Retinal pigment epithelial cell (primary cell): ENCODE measurements at regions not wholly inside any gene's neighbourhood (a gene's known extent, or its start where the extent isn't known, plus 50 kb on each side); places are given as distances from the start of the nearest gene placed in this dataset.
"Not testable (repeated sequence)": the region's sequence is repeated elsewhere in the genome, so short reads cannot be mapped to it uniquely, and the experiment has no call there.

Experiments
- DNase-seq: peaks from one replicate; pipeline ENCODE4 v3.0.0-alpha.2; 2010; ENCODE audit warnings: low read depth
- H3K4me3 ChIP-seq: 2 replicates; pipeline ENCODE4 v1.5.1; 2011; ENCODE audit warnings: mild to moderate bottlenecking, low read length, control low read depth, moderate library complexity
- CTCF ChIP-seq: conservative IDR thresholded peaks from 2 replicates; pipeline ENCODE4 v1.5.1; 2011; ENCODE audit warnings: low read depth, low read length, control low read depth, inconsistent platforms

DNA sequence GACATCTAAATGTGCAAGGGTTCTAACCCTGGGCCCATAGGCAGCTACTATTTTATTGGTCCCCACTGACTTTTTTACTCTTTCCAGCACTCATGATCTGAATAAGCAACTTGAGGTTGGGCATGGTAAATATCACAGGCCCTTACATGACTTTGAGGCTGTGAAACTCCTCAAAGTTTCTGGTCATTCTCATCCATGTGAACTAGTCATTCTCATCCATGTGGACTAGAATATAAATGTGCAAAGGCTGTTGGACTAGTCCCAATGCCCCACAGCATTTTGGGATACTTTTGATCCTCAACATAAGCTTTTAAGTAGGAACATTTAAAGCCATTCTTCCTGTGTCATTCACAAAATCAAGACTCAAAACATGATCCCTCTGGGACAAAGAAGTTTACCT lies 290.7 kb upstream of the PPARGC1A start:
- no peak for DNase-seq
- no peak for TF ChIP-seq CTCF
- no peak overlapping the region for H3K4me3 ChIP-seq

DNA sequence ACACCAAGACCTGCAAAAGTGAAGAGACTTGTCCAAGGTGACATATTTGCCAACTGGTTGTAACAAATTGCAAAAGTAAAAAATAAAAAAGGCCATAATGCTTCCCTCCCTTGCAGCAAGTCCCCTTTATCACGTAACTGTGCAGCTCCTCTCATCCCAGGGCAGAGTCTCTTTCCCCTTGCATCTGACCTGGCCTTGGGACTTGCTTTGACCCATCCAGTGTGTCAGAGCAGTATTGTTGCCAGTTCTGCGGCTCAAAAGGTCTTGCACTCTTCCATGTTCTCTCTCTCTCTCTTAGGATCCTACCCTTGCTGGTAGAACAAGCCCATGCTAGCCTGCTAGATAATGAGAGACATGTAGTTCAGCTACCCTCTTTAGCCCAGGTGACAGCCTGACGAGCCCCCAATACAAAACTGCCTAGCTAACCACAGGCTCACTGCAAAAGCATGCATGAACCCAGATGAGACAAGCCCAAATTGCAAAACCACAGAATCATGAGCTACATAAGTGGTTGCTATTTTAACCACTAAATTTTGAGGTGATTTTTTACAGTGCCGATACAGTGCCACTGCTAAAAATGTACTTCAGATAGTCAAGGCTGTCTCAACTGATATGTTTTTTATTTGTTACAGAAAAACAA lies 289.5 kb upstream of the PPARGC1A start:
- no peak for TF ChIP-seq CTCF
- no peak for DNase-seq
- no peak overlapping the region for H3K4me3 ChIP-seq

DNA sequence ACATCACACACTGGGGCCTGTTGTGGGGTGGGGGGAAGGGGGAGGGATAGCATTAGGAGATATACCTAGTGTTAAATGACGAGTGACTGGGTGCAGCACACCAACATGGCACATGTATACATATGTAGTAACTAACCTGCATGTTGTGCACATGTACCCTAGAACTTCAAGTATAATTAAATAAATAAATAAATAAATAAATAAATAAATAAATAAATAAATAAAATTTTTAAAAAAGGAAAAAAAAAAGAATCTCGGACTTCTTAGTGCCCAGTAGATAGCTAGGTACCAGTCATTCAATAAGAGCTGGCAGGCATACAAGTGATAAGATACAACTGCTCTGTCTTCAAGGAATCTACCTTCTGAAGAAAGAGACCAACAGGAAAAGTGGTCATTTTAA lies 287.6 kb upstream of the PPARGC1A start:
- H3K4me3 ChIP-seq = not testable (repeated sequence)

GRCh38 chr4:24175707-24176106 lies 285.9 kb upstream of the PPARGC1A start:
- no peak overlapping the region for H3K4me3 ChIP-seq
- TF ChIP-seq CTCF = no peak
- DNase-seq = no peak

More for the DNA sequence above, 287.6 kb upstream of the PPARGC1A start:
- not testable (repeated sequence) for DNase-seq

- no peak overlapping the region for H3K4me3 ChIP-seq
- no peak for TF ChIP-seq CTCF
- no peak for DNase-seq
Observed at GRCh38 chr4:24174602-24175001, 284.8 kb upstream of the PPARGC1A start.

GRCh38 chr4:24172406-24172805 lies 282.6 kb upstream of the PPARGC1A start:
- H3K4me3 ChIP-seq = no peak overlapping the region
- DNase-seq = no peak
- TF ChIP-seq CTCF = no peak

- no peak for TF ChIP-seq CTCF
- H3K4me3 ChIP-seq = no peak overlapping the region
- no peak for DNase-seq
Observed at GRCh38 chr4:24169956-24170355, 280.1 kb upstream of the PPARGC1A start.
